MM.1S (cell line): ENCODE measurements at regions not wholly inside any gene's neighbourhood (a gene's known extent, or its start where the extent isn't known, plus 50 kb on each side); places are given as distances from the start of the nearest gene placed in this dataset.

Source experiments
- DNase-seq: peaks from one replicate; pipeline ENCODE4 v3.0.0-alpha.2; 2015
- H2AFZ ChIP-seq: fragments of 300-600 bp; sonication (generic); 2 replicates; pipeline ENCODE4 v1.6.0; 2016; ENCODE audit warnings: antibody characterized with exemption, low read length
- H3F3A ChIP-seq: fragments of 300-600 bp; sonication (generic); 2 replicates; pipeline ENCODE4 v1.6.1; 2016; ENCODE audit warnings: mild to moderate bottlenecking, antibody characterized with exemption, low read length, moderate library complexity, mixed read lengths; ENCODE audit not compliant: insufficient read depth
- H3K27ac ChIP-seq: fragments of 300-600 bp; sonication (generic); 2 replicates; pipeline ENCODE4 v1.5.1; 2016; ENCODE audit warnings: mild to moderate bottlenecking, low read length
- H3K27me3 ChIP-seq: fragments of 300-600 bp; sonication (generic); replicated peaks from 2 replicates; pipeline ENCODE4 v1.6.0; 2016; ENCODE audit warnings: low read length; ENCODE audit not compliant: insufficient read depth
- H3K36me3 ChIP-seq: fragments of 300-600 bp; sonication (generic); replicated peaks from 2 replicates; pipeline ENCODE4 v1.6.1; 2016; ENCODE audit warnings: mild to moderate bottlenecking, low read length, mixed read lengths; ENCODE audit not compliant: insufficient read depth
- H3K4me1 ChIP-seq: fragments of 300-600 bp; sonication (generic); 2 replicates; pipeline ENCODE4 v1.6.1; 2016; ENCODE audit warnings: low read length, mixed read lengths
- H3K4me2 ChIP-seq: fragments of 300-600 bp; sonication (generic); 2 replicates; pipeline ENCODE4 v1.6.0; 2016; ENCODE audit warnings: low read depth, low read length
- H3K4me3 ChIP-seq: fragments of 300-600 bp; sonication (generic); 2 replicates; pipeline ENCODE4 v1.5.1; 2016; ENCODE audit warnings: low read length, mixed read lengths
- H3K79me2 ChIP-seq: fragments of 300-600 bp; sonication (generic); 2 replicates; pipeline ENCODE4 v1.6.1; 2016; ENCODE audit warnings: mixed run types, low read length, mixed read lengths
- H3K9ac ChIP-seq: fragments of 300-600 bp; sonication (generic); 2 replicates; pipeline ENCODE4 v1.6.1; 2016; ENCODE audit warnings: low read length, mixed read lengths
- H3K9me2 ChIP-seq: fragments of 300-600 bp; sonication (generic); replicated peaks from 2 replicates; pipeline ENCODE4 v1.6.1; 2016; ENCODE audit warnings: mild to moderate bottlenecking, low read length, mixed read lengths; ENCODE audit not compliant: insufficient read depth
- H3K9me3 ChIP-seq: fragments of 300-600 bp; sonication (generic); replicated peaks from 2 replicates; pipeline ENCODE4 v1.6.1; 2016; ENCODE audit warnings: mild to moderate bottlenecking, low read length, mixed read lengths; ENCODE audit not compliant: insufficient read depth
- H4K20me1 ChIP-seq: fragments of 300-600 bp; sonication (generic); 2 replicates; pipeline ENCODE4 v1.6.1; 2016; ENCODE audit warnings: mild to moderate bottlenecking, low read length, moderate library complexity, mixed read lengths; ENCODE audit not compliant: insufficient read depth
- EZH2 ChIP-seq: fragments of 300-600 bp; sonication (generic); optimal IDR thresholded peaks from 2 replicates; pipeline ENCODE3; 2017; ENCODE audit warnings: low read depth, mild to moderate bottlenecking, antibody characterized with exemption, low read length, mixed read lengths
- EZH2phosphoT487 ChIP-seq: fragments of 300-600 bp; sonication (generic); IDR thresholded peaks from 2 replicates; pipeline ENCODE4 v1.6.1; 2018; ENCODE audit warnings: antibody characterized with exemption, low read length
- TF ChIP-seq, protein P1 (sequence below): fragments of 300-600 bp; sonication (generic); IDR thresholded peaks from 2 replicates; pipeline ENCODE4 v1.5.1; 2016; ENCODE audit warnings: antibody characterized with exemption, low read length, mixed read lengths

DNA sequence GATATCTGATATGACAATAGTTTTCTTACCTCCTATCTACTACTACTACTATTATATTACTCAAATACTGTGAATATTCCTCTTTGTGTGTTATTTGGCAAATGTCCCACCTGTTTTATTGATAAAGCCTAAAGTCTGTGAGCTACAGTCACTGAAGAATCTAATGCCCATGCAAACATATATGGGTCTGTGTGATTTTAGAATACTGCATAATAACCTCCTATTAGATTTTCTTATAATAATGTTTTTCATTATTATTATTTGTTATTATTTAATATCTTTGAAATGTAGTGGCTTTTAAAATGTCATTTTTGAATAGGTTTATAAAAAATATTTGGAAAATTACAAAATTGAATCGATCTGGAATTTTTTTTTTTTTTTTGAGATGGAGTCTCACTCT lies 1330.8 kb upstream of the MIR17HG start:
- TF ChIP-seq, protein P1, sequence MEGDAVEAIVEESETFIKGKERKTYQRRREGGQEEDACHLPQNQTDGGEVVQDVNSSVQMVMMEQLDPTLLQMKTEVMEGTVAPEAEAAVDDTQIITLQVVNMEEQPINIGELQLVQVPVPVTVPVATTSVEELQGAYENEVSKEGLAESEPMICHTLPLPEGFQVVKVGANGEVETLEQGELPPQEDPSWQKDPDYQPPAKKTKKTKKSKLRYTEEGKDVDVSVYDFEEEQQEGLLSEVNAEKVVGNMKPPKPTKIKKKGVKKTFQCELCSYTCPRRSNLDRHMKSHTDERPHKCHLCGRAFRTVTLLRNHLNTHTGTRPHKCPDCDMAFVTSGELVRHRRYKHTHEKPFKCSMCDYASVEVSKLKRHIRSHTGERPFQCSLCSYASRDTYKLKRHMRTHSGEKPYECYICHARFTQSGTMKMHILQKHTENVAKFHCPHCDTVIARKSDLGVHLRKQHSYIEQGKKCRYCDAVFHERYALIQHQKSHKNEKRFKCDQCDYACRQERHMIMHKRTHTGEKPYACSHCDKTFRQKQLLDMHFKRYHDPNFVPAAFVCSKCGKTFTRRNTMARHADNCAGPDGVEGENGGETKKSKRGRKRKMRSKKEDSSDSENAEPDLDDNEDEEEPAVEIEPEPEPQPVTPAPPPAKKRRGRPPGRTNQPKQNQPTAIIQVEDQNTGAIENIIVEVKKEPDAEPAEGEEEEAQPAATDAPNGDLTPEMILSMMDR, result no peak
- no peak for TF ChIP-seq EZH2phosphoT487
- TF ChIP-seq EZH2, result no peak
- no peaks in the 10 kb centered on the region for H3K9me3 ChIP-seq
- H4K20me1 ChIP-seq, result no peaks in the 10 kb centered on the region
- no peaks in the 10 kb centered on the region for H3K9me2 ChIP-seq
- no peak overlapping the region for H3K4me3 ChIP-seq
- H3K27me3 ChIP-seq, result no peaks in the 10 kb centered on the region
- no peaks in the 10 kb centered on the region for H3K4me1 ChIP-seq
- no peak overlapping the region for H3K9ac ChIP-seq
- no peak overlapping the region for H2AFZ ChIP-seq
- H3K4me2 ChIP-seq, result no peak overlapping the region
- no peaks in the 10 kb centered on the region for H3K79me2 ChIP-seq
- no peak overlapping the region for H3K27ac ChIP-seq
- DNase-seq, result no peak
- no peaks in the 10 kb centered on the region for H3F3A ChIP-seq
- no peaks in the 10 kb centered on the region for H3K36me3 ChIP-seq

DNA sequence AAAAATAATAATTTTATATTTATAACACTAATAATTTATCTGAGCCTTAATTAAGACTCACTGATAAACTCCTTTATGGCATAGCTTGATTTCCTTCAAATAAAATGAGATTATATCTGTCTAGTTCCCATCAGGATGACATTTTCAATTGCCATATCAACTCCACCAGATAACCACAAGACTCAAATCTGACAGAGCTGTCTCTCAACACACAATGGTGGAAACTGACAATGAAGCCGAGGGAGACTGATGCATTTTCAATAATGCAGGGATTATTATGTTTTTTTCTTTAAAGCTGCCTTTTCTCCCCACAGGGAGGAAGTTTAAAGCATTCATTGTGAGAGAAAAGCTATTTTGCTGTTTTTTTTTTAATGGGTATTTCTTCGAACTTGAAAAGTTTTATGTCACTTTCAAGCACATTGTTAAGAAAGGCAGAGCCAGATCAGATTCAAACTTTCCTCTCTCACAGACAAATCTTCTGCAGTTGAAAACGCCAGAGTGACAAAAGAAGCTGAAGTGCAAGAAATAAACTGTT lies 1326.9 kb upstream of the MIR17HG start:
- no peak for DNase-seq
- H3K27me3 ChIP-seq, result no peaks in the 10 kb centered on the region
- no peak overlapping the region for H2AFZ ChIP-seq

DNA sequence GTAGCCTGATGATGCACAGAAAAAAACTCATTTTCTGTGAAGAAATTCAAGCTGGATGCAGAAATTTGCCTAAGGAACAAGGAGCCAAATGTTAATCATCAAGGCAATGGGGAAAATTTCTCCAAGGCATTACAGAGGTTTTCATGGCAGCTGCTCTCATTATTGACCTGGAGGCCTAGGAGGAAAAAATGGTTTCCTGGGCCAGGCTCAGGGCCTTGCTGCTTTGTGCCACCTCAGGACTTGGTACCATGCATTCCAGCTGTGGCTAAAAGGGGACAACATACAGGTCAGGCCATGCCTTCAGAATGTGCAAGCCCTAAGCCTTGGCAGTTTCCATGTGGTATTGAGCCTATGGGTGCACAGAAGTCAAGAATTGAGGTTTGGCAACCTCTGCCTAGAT lies 1320.1 kb upstream of the MIR17HG start:
- Histone ChIP-seq H3K79me2 (no peaks in the 10 kb centered on the region), H3K4me2 (no peak overlapping the region), H3F3A (no peaks in the 10 kb centered on the region), H3K9ac (no peak overlapping the region), H3K9me2 (no peaks in the 10 kb centered on the region), H3K27me3 (no peaks in the 10 kb centered on the region), H4K20me1 (no peaks in the 10 kb centered on the region), H3K4me3 (no peak overlapping the region), H3K36me3 (no peaks in the 10 kb centered on the region), H2AFZ (no peak overlapping the region), H3K27ac (no peak overlapping the region), H3K9me3 (no peaks in the 10 kb centered on the region), H3K4me1 (no peaks in the 10 kb centered on the region)
- DNase-seq, result no peak
- TF ChIP-seq EZH2 (no peak), EZH2phosphoT487 (no peak)
- TF ChIP-seq, protein P1, result no peak

More for the DNA sequence above, 1326.9 kb upstream of the MIR17HG start:
- H3K9me3 ChIP-seq, result no peaks in the 10 kb centered on the region
- H3K9me2 ChIP-seq, result no peaks in the 10 kb centered on the region
- no peaks in the 10 kb centered on the region for H3K4me1 ChIP-seq
- H3K4me2 ChIP-seq, result no peak overlapping the region
- H3K27ac ChIP-seq, result no peak overlapping the region
- no peaks in the 10 kb centered on the region for H3K36me3 ChIP-seq
- no peaks in the 10 kb centered on the region for H3F3A ChIP-seq
- no peak for TF ChIP-seq EZH2phosphoT487
- TF ChIP-seq, protein P1, result no peak
- no peak for TF ChIP-seq EZH2
- H3K9ac ChIP-seq, result no peak overlapping the region
- H3K4me3 ChIP-seq, result no peak overlapping the region
- H4K20me1 ChIP-seq, result no peaks in the 10 kb centered on the region
- no peaks in the 10 kb centered on the region for H3K79me2 ChIP-seq
